HCT116 (cell line): ENCODE measurements at regions not wholly inside any gene's neighbourhood (a gene's known extent, or its start where the extent isn't known, plus 50 kb on each side); places are given as distances from the start of the nearest gene placed in this dataset.

ENCODE experiments used
- ATAC-seq: fragments of 200-7000 bp; cut with Tn5 transposase; 2 replicates; pipeline ENCODE4 v1.9.1; 2020; ENCODE audit warnings: mild to moderate bottlenecking, moderate library complexity
- BruUV-seq: library from RNA; stranded (reverse); fragments of 400-500 nt; replicated peaks from 2 replicates; lab custom pipeline; 2021; lab: Mats Ljungman, UMichigan
- CTCF ChIA-PET: fragments of 300-600 bp; sonication (Branson Sonifier 250); formaldehyde crosslinking; loops from one replicate; lab custom pipeline; 2021; ENCODE audit warnings: antibody characterized with exemption; lab: Charles Lee
- POLR2A ChIA-PET: fragments of 300-600, 350-600 bp; sonication (Branson Sonifier 250); formaldehyde crosslinking; loops from one replicate; lab custom pipeline; 2021; ENCODE audit warnings: antibody characterized with exemption; lab: Charles Lee
- RAD21 ChIA-PET, 2 experiments: fragments of 300-600 bp; sonication (Branson Sonifier 250); formaldehyde crosslinking; loops; one replicate each; lab custom pipeline; 2023; ENCODE audit warnings: low total read pairs in 2 of 2; ENCODE audit not compliant: uncharacterized antibody in 2 of 2, unreplicated experiment in 2 of 2, low non-redundant PET in 1 of 2; lab: Charles Lee
- DNase-seq: peaks from one replicate; pipeline ENCODE4 v3.0.0-alpha.2; 2010; ENCODE audit warnings: low read depth, low spot score
- H2AFZ ChIP-seq: fragments of 200-600 bp; shearing (Covaris generic), sonication (generic); 2 replicates; pipeline ENCODE4 v1.6.1; 2017; ENCODE audit warnings: low read depth, mixed run types, mixed read lengths, antibody characterized with exemption, low read length; ENCODE audit not compliant: poor library complexity, severe bottlenecking
- H3K27ac ChIP-seq: 2 replicates; pipeline ENCODE4 v1.5.1; 2012; ENCODE audit warnings: low read depth, low read length
- H3K27me3 ChIP-seq: fragments of 200-600 bp; sonication (generic); 2 replicates; pipeline ENCODE4 v1.6.1; 2016; ENCODE audit warnings: mixed run types, low read length, mixed read lengths; ENCODE audit not compliant: insufficient read depth
- H3K36me3 ChIP-seq, 2 experiments: fragments of 200-500 bp in 1 of 2; fragments of 200-600 bp in 1 of 2; sonication (Bioruptor generic) in 1 of 2; sonication (generic) in 1 of 2; 2 replicates each; pipeline versions ENCODE4 v1.5.1 to v1.6.1; 2014 to 2016; ENCODE audit warnings: low read length in 2 of 2, inconsistent platforms in 1 of 2, mixed read lengths in 1 of 2, mixed run types in 1 of 2; ENCODE audit not compliant: insufficient read depth in 2 of 2, control insufficient read depth in 1 of 2
- H3K4me1 ChIP-seq, 2 experiments: fragments of 200-600 bp in 1 of 2; sonication (generic) in 1 of 2; 2 replicates each; pipeline versions ENCODE4 v1.5.1 to v1.6.1; 2012 to 2017; ENCODE audit warnings: low read length in 2 of 2, inconsistent platforms in 1 of 2, mild to moderate bottlenecking in 1 of 2, mixed read lengths in 1 of 2, mixed run types in 1 of 2, moderate library complexity in 1 of 2; ENCODE audit not compliant: insufficient read depth in 2 of 2, control insufficient read depth in 1 of 2
- H3K4me2 ChIP-seq: fragments of 200-600 bp; sonication (generic); 2 replicates; pipeline ENCODE4 v1.6.1; 2017; ENCODE audit warnings: mixed run types, low read length, mixed read lengths
- H3K4me3 ChIP-seq, 2 experiments: fragments of 200-600 bp in 1 of 2; sonication (generic) in 1 of 2; replicated peaks in 1 of 2; 2 replicates each; pipeline ENCODE4 v1.5.1; 2011 to 2016; ENCODE audit warnings: low read length in 2 of 2, control low read depth in 1 of 2, low read depth in 1 of 2, mild to moderate bottlenecking in 1 of 2, mixed read lengths in 1 of 2, mixed run types in 1 of 2
- H3K79me2 ChIP-seq: fragments of 200-600 bp; sonication (generic); 2 replicates; pipeline ENCODE4 v1.6.1; 2017; ENCODE audit warnings: mild to moderate bottlenecking, mixed run types, low read length, moderate library complexity, mixed read lengths; ENCODE audit not compliant: insufficient read depth
- H3K9ac ChIP-seq: fragments of 200-600 bp; sonication (generic); 2 replicates; pipeline ENCODE4 v1.6.1; 2016; ENCODE audit warnings: low read length, mixed read lengths
- H3K9me2 ChIP-seq: fragments of 200-600 bp; sonication (generic), shearing (Covaris generic); 2 replicates; pipeline ENCODE4 v1.6.1; 2017; ENCODE audit warnings: mixed run types, mild to moderate bottlenecking, moderate library complexity; ENCODE audit not compliant: insufficient read depth
- H3K9me3 ChIP-seq, 2 experiments: fragments of 200-500 bp in 1 of 2; fragments of 200-600 bp in 1 of 2; sonication (Bioruptor generic) in 1 of 2; sonication (generic) in 1 of 2; 2 replicates each; pipeline ENCODE4 v1.6.1; 2014 to 2017; ENCODE audit warnings: low read length in 2 of 2, mixed read lengths in 2 of 2, inconsistent platforms in 1 of 2, low read depth in 1 of 2, mild to moderate bottlenecking in 1 of 2, mixed run types in 1 of 2, moderate library complexity in 1 of 2; ENCODE audit not compliant: control insufficient read depth in 1 of 2, insufficient read depth in 1 of 2
- H4K20me1 ChIP-seq: fragments of 200-600 bp; sonication (generic), shearing (Covaris generic); 2 replicates; pipeline ENCODE4 v1.6.1; 2017; ENCODE audit warnings: mixed run types, mild to moderate bottlenecking, moderate library complexity; ENCODE audit not compliant: insufficient read depth
- CBX3 ChIP-seq: IDR thresholded peaks from 2 replicates; pipeline ENCODE4 v1.6.1; 2012; ENCODE audit warnings: low read depth
- EGR1 ChIP-seq: IDR thresholded peaks from 2 replicates; pipeline ENCODE4 v1.6.1; 2012; ENCODE audit warnings: low read depth
- ELF1 ChIP-seq: IDR thresholded peaks from 2 replicates; pipeline ENCODE4 v1.6.1; 2012; ENCODE audit warnings: low read depth, borderline replicate concordance
- POLR2AphosphoS5 ChIP-seq: IDR thresholded peaks from 2 replicates; pipeline ENCODE4 v1.6.1; 2011; ENCODE audit warnings: mild to moderate bottlenecking, low read depth, low read length, moderate library complexity
- RAD21 ChIP-seq: IDR thresholded peaks from 2 replicates; pipeline ENCODE4 v1.6.1; 2012; ENCODE audit warnings: low read depth, mild to moderate bottlenecking
- SIN3A ChIP-seq: IDR thresholded peaks from 2 replicates; pipeline ENCODE4 v1.6.1; 2012; ENCODE audit warnings: low read depth
- SRF ChIP-seq: IDR thresholded peaks from 2 replicates; pipeline ENCODE4 v1.6.1; 2012; ENCODE audit warnings: low read depth
- TCF7L2 ChIP-seq: IDR thresholded peaks from 2 replicates; pipeline ENCODE4 v1.7.0; 2011; ENCODE audit warnings: borderline replicate concordance, inconsistent platforms; ENCODE audit not compliant: insufficient read depth, insufficient read length; ENCODE audit errors: extremely low read depth
- ZNF274 ChIP-seq: fragments of 200-500 bp; sonication (Bioruptor generic); IDR thresholded peaks from 2 replicates; pipeline ENCODE4 v1.6.1; 2014; ENCODE audit warnings: mild to moderate bottlenecking, low read depth, low read length, inconsistent platforms
- intact Hi-C: fragments of 100-400 bp; cut with micrococcal nuclease; formaldehyde crosslinking; loops from 2 replicates; pipeline ENCODE4 v1.10.0; 2022
- TF ChIP-seq, protein P1 (sequence below): IDR thresholded peaks from 2 replicates; pipeline ENCODE4 v1.6.1; 2011; ENCODE audit warnings: mild to moderate bottlenecking, low read length, moderate library complexity; ENCODE audit not compliant: insufficient replicate concordance; ENCODE audit errors: extremely low read depth

- H4K20me1 ChIP-seq, result no peaks in the 10 kb centered on the region
- no peak overlapping the region for H3K27ac ChIP-seq
- no TSS peak for BruUV-seq
- H3K4me1 ChIP-seq, result no peaks in the 10 kb centered on the region
- H3K9me3 ChIP-seq, result no peaks in the 10 kb centered on the region
- DNase-seq (no peak), ATAC-seq (no peak)
- H3K9ac ChIP-seq, result no peak overlapping the region
- no peaks in the 10 kb centered on the region for H3K9me2 ChIP-seq
- TF ChIP-seq RAD21 (no peak), SRF (no peak), SIN3A (no peak), ZNF274 (no peak), POLR2AphosphoS5 (no peak), CBX3 (no peak), EGR1 (no peak), TCF7L2 (no peak), ELF1 (no peak)
- TF ChIP-seq, protein P1, sequence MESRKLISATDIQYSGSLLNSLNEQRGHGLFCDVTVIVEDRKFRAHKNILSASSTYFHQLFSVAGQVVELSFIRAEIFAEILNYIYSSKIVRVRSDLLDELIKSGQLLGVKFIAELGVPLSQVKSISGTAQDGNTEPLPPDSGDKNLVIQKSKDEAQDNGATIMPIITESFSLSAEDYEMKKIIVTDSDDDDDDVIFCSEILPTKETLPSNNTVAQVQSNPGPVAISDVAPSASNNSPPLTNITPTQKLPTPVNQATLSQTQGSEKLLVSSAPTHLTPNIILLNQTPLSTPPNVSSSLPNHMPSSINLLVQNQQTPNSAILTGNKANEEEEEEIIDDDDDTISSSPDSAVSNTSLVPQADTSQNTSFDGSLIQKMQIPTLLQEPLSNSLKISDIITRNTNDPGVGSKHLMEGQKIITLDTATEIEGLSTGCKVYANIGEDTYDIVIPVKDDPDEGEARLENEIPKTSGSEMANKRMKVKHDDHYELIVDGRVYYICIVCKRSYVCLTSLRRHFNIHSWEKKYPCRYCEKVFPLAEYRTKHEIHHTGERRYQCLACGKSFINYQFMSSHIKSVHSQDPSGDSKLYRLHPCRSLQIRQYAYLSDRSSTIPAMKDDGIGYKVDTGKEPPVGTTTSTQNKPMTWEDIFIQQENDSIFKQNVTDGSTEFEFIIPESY, result no peak
- POLR2A ChIA-PET, result interaction anchor here (0.6 kb wide), 1 partner anchor 56 kb away, joined by 3 read pairs; no protein-coding TSS in a partner anchor
- no peaks in the 10 kb centered on the region for H3K36me3 ChIP-seq
- CTCF ChIA-PET, result no interaction called here
- RAD21 ChIA-PET, result no interaction called here
- no peaks in the 10 kb centered on the region for H3K27me3 ChIP-seq
- H3K4me2 ChIP-seq, result no peak overlapping the region
- no peak overlapping the region for H2AFZ ChIP-seq
- intact Hi-C loops, result no loop called here
- H3K79me2 ChIP-seq, result no peaks in the 10 kb centered on the region
- no peak overlapping the region for H3K4me3 ChIP-seq
These were observed 56.0 kb upstream of the BDKRB2 start for GRCh38 chr14:96148631-96149030.
